ENCODE measurements at regions not wholly inside any gene's neighbourhood (a gene's known extent, or its start where the extent isn't known, plus 50 kb on each side); places are given as distances from the start of the nearest gene placed in this dataset.

DNA sequence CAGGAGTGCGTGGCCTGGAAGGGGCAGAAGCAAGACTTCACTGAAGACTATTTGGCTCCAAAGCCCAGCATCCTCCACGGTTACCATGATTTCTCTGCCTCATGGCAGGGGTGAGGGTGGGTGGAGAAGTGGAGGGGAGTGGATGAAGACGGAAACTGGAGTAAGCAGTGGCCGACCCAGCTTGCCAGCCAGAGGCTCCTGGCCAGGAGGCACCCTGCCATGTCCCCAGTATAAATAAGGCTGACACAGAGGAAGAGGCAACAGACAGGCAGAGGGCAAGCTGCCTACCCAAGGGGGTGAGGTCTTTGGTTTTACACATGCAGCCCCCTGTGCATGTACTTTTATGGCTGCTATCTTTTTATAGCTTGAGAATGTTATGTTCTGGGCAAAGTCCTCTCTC, 102.6 kb upstream of the TBX20 start:
- no peak for TF ChIP-seq POLR2A (IDR thresholded peaks at IDR 0.05; ENCODE audit: low read length)
- no peak for TF ChIP-seq GATA1 (IDR thresholded peaks at IDR 0.05; ENCODE audit: low read depth, low read length)
